ENCODE measurements at regions not wholly inside any gene's neighbourhood (a gene's known extent, or its start where the extent isn't known, plus 50 kb on each side); places are given as distances from the start of the nearest gene placed in this dataset.

DNA sequence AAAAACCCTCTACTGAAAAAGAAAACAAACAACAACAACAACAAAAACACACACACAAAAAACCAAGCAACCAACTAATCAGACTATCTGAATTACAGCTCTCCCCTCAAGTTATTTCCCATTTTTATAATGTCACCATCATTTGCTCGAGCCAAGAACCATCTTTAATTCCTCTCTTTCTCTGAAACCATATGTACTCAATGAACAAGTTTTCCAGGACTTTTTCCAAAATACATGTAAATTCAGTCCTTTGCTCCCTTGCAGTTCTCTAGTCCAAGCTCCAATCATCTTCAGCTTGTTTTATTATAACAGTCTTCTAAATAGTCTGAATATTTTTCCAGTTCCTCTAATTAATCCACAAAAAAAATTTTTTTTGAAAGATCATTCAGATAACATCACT is 506.0 kb downstream of the NXPH1 start:
- Histone ChIP-seq H3K9ac (ENCODE audit: low read length) (no peak overlapping the region), H3K9me2 (ENCODE audit: insufficient read depth) (no peaks in the 10 kb centered on the region), H2AFZ (ENCODE audit: low read depth, low read length, poor library complexity, severe bottlenecking) (no peak overlapping the region), H4K20me1 (ENCODE audit: insufficient read depth) (no peaks in the 10 kb centered on the region), H3K9me3 (ENCODE audit: control insufficient read depth in 1 of 2, insufficient read depth in 1 of 2, low read depth in 1 of 2, low read length in 2 of 2) (no peaks in the 10 kb centered on the region; a peak in 1 of 4 replicates), H3K27me3 (ENCODE audit: insufficient read depth, low read length) (no peaks in the 10 kb centered on the region), H3K79me2 (ENCODE audit: insufficient read depth, low read length) (no peaks in the 10 kb centered on the region), H3K27ac (ENCODE audit: low read depth, low read length) (no peak overlapping the region), H3K36me3 (ENCODE audit: control insufficient read depth in 1 of 2, insufficient read depth in 2 of 2, low read length in 2 of 2) (no peaks in the 10 kb centered on the region), H3K4me1 (ENCODE audit: control insufficient read depth in 1 of 2, insufficient read depth in 2 of 2, low read length in 2 of 2) (no peaks in the 10 kb centered on the region), H3K4me2 (ENCODE audit: low read length) (no peak overlapping the region), H3K4me3 (replicated peaks in 1 of 2; ENCODE audit: low read depth in 1 of 2, low read length in 2 of 2) (no peak overlapping the region)
- intact Hi-C loops (cut with micrococcal nuclease), result no loop called here
- ChIA-PET RAD21 (ENCODE audit: low non-redundant PET in 1 of 2, low total read pairs in 2 of 2, uncharacterized antibody in 2 of 2, unreplicated experiment in 2 of 2) (no interaction called here), CTCF (no interaction called here), POLR2A (no interaction called here)
- BruUV-seq (replicated peaks), result no TSS peak
- DNase-seq (ENCODE audit: low read depth, low spot score) (no peak), ATAC-seq (no peak)
- TF ChIP-seq, protein P1, sequence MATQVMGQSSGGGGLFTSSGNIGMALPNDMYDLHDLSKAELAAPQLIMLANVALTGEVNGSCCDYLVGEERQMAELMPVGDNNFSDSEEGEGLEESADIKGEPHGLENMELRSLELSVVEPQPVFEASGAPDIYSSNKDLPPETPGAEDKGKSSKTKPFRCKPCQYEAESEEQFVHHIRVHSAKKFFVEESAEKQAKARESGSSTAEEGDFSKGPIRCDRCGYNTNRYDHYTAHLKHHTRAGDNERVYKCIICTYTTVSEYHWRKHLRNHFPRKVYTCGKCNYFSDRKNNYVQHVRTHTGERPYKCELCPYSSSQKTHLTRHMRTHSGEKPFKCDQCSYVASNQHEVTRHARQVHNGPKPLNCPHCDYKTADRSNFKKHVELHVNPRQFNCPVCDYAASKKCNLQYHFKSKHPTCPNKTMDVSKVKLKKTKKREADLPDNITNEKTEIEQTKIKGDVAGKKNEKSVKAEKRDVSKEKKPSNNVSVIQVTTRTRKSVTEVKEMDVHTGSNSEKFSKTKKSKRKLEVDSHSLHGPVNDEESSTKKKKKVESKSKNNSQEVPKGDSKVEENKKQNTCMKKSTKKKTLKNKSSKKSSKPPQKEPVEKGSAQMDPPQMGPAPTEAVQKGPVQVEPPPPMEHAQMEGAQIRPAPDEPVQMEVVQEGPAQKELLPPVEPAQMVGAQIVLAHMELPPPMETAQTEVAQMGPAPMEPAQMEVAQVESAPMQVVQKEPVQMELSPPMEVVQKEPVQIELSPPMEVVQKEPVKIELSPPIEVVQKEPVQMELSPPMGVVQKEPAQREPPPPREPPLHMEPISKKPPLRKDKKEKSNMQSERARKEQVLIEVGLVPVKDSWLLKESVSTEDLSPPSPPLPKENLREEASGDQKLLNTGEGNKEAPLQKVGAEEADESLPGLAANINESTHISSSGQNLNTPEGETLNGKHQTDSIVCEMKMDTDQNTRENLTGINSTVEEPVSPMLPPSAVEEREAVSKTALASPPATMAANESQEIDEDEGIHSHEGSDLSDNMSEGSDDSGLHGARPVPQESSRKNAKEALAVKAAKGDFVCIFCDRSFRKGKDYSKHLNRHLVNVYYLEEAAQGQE (IDR thresholded peaks at IDR 0.05; ENCODE audit: low read depth), result no peak
- TF ChIP-seq SIN3A (IDR thresholded peaks at IDR 0.05; ENCODE audit: low read depth) (no peak), ZNF274 (IDR thresholded peaks at IDR 0.05; ENCODE audit: low read depth, low read length) (no peak), POLR2AphosphoS5 (IDR thresholded peaks at IDR 0.05; ENCODE audit: low read depth, low read length) (no peak), YY1 (IDR thresholded peaks at IDR 0.05; ENCODE audit: extremely low read depth, insufficient replicate concordance, low read depth, low read length) (no peak), SRF (IDR thresholded peaks at IDR 0.05; ENCODE audit: low read depth) (no peak), RAD21 (IDR thresholded peaks at IDR 0.05; ENCODE audit: low read depth) (no peak), EZH2 (IDR thresholded peaks at IDR 0.05) (no peak), ZFX (IDR thresholded peaks at IDR 0.05) (no peak), SP1 (IDR thresholded peaks at IDR 0.05; ENCODE audit: low read depth) (no peak), EGR1 (IDR thresholded peaks at IDR 0.05; ENCODE audit: low read depth) (no peak), TCF7L2 (IDR thresholded peaks at IDR 0.05; ENCODE audit: borderline replicate concordance, extremely low read depth, insufficient read depth, insufficient read length) (no peak), JUND (IDR thresholded peaks at IDR 0.05) (no peak), ELF1 (IDR thresholded peaks at IDR 0.05; ENCODE audit: borderline replicate concordance, low read depth) (no peak), EZH2phosphoT487 (IDR thresholded peaks at IDR 0.05; ENCODE audit: borderline replicate concordance) (no peak), POLR2A (IDR thresholded peaks at IDR 0.05; ENCODE audit: borderline replicate concordance, extremely low read depth, insufficient read depth, insufficient read length) (no peak)
- TF ChIP-seq, protein P2, sequence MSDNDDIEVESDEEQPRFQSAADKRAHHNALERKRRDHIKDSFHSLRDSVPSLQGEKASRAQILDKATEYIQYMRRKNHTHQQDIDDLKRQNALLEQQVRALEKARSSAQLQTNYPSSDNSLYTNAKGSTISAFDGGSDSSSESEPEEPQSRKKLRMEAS (IDR thresholded peaks at IDR 0.05), result no peak
- TF ChIP-seq, protein P3, sequence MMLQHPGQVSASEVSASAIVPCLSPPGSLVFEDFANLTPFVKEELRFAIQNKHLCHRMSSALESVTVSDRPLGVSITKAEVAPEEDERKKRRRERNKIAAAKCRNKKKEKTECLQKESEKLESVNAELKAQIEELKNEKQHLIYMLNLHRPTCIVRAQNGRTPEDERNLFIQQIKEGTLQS (IDR thresholded peaks at IDR 0.05), result no peak
- TF ChIP-seq, protein P4, sequence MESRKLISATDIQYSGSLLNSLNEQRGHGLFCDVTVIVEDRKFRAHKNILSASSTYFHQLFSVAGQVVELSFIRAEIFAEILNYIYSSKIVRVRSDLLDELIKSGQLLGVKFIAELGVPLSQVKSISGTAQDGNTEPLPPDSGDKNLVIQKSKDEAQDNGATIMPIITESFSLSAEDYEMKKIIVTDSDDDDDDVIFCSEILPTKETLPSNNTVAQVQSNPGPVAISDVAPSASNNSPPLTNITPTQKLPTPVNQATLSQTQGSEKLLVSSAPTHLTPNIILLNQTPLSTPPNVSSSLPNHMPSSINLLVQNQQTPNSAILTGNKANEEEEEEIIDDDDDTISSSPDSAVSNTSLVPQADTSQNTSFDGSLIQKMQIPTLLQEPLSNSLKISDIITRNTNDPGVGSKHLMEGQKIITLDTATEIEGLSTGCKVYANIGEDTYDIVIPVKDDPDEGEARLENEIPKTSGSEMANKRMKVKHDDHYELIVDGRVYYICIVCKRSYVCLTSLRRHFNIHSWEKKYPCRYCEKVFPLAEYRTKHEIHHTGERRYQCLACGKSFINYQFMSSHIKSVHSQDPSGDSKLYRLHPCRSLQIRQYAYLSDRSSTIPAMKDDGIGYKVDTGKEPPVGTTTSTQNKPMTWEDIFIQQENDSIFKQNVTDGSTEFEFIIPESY (IDR thresholded peaks at IDR 0.05; ENCODE audit: extremely low read depth, insufficient replicate concordance, low read length), result no peak
- TF ChIP-seq, protein P5, sequence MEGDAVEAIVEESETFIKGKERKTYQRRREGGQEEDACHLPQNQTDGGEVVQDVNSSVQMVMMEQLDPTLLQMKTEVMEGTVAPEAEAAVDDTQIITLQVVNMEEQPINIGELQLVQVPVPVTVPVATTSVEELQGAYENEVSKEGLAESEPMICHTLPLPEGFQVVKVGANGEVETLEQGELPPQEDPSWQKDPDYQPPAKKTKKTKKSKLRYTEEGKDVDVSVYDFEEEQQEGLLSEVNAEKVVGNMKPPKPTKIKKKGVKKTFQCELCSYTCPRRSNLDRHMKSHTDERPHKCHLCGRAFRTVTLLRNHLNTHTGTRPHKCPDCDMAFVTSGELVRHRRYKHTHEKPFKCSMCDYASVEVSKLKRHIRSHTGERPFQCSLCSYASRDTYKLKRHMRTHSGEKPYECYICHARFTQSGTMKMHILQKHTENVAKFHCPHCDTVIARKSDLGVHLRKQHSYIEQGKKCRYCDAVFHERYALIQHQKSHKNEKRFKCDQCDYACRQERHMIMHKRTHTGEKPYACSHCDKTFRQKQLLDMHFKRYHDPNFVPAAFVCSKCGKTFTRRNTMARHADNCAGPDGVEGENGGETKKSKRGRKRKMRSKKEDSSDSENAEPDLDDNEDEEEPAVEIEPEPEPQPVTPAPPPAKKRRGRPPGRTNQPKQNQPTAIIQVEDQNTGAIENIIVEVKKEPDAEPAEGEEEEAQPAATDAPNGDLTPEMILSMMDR (IDR thresholded peaks at IDR 0.05 in 2 of 3, conservative IDR thresholded peaks at IDR 0.05 in 1 of 3; ENCODE audit: borderline replicate concordance in 1 of 3, insufficient read depth in 1 of 3, low read depth in 2 of 3, low read length in 2 of 3), result no peak
